Activated naive CD4-positive, alpha-beta T cell treated with anti-CD3 and anti-CD28 coated beads, Interleukin-2, amount 50 U/mL, for 72 hours (primary cell): ENCODE measurements at regions not wholly inside any gene's neighbourhood (a gene's known extent, or its start where the extent isn't known, plus 50 kb on each side); places are given as distances from the start of the nearest gene placed in this dataset.
"Not testable (repeated sequence)": the region's sequence is repeated elsewhere in the genome, so short reads cannot be mapped to it uniquely, and the experiment has no call there.

Source experiments
- ATAC-seq, 2 donors: fragments of 150-1000 bp; cut with Tn5 transposase; 2 replicates each; pipeline ENCODE4 v1.10.0; 2021; ENCODE audit warnings: mild to moderate bottlenecking in 2 of 2, moderate library complexity in 2 of 2
- DNase-seq, 2 donors: peaks; one replicate each; pipeline ENCODE4 v3.0.0; 2021 to 2022; ENCODE audit warnings: low spot score in 2 of 2
- H3K27ac Mint-ChIP-seq, 2 donors: one replicate each; pipeline ENCODE4 v1.8.0; 2022; ENCODE audit warnings: mild to moderate bottlenecking in 2 of 2, mixed read lengths in 2 of 2
- H3K36me3 Mint-ChIP-seq, 2 donors: one replicate each; pipeline ENCODE4 v1.8.0; 2022; ENCODE audit warnings: mixed read lengths in 2 of 2
- H3K9me3 Mint-ChIP-seq, 2 donors: one replicate each; pipeline ENCODE4 v1.8.0; 2022; ENCODE audit warnings: mixed read lengths in 2 of 2

- ATAC-seq, result peak in 1 of 2 donors; percentile 29
- no peak for DNase-seq
- H3K27ac Mint-ChIP-seq, result peak overlapping the region; percentile 97
- peaks cover 21 to 44% of the 10 kb centered on the region in 2 donors for H3K36me3 Mint-ChIP-seq
- no peaks in the 10 kb centered on the region for H3K9me3 Mint-ChIP-seq
Measured at GRCh38 chr7:149599636-149600206, 102.1 kb upstream of the ZNF746 start.

- H3K27ac Mint-ChIP-seq, result peak overlapping the region in 1 of 2 donors; percentile 97
- H3K36me3 Mint-ChIP-seq, result peaks cover 24 to 44% of the 10 kb centered on the region in 2 donors
- no peaks in the 10 kb centered on the region for H3K9me3 Mint-ChIP-seq
- ATAC-seq (peak in 1 of 2 donors; percentile 12), DNase-seq (peak in 1 of 2 donors; percentile 32)
Measured at GRCh38 chr7:149598721-149599308, 101.2 kb upstream of the ZNF746 start.

DNA sequence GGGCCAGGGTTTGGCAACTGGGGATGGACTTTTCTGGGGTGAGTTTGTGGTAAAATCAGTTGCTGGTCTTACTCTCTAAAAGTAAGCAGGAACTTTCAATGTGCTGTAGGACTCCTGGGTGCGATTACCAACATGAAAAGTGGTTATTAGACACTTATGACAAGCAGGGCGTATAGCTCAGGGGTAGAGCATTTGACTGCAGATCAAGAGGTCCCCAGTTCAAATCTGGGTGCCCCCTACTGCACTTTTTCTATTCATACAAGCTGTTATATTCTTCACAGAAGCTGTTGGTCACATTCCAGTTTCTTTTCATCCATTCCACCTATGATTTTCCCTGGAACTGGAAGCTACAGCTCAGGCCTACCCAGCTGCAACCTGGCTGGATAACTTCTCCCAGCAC is 100.2 kb upstream of the ZNF746 start:
- H3K27ac Mint-ChIP-seq, ATAC-seq, H3K9me3 Mint-ChIP-seq, DNase-seq: not testable (repeated sequence)
- H3K36me3 Mint-ChIP-seq, result peaks cover 25 to 44% of the 10 kb centered on the region in 2 donors

DNA sequence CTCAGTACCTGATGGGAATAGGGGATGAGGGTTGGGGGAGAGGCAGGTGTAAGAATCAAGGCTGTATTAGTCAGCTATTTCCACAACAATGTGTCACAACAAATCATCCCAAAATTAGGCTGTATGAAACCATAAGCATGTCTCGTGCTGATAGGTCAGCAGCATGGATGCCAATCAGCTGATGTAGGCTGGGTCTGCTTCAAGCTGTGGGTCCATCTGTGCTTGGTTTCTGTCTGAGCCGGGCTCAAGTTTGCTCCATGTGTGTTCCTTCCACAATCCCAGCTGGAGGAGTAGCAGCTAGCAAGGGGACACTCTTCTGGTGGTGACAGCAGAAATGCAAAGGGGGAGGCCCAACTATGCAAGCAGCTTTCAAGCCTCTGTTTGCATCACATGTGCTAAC is 97.9 kb upstream of the ZNF746 start:
- H3K9me3 Mint-ChIP-seq, result no peaks in the 10 kb centered on the region
- ATAC-seq (no peak), DNase-seq (no peak)
- H3K27ac Mint-ChIP-seq, result no peak overlapping the region
- H3K36me3 Mint-ChIP-seq, result peaks cover 15 to 32% of the 10 kb centered on the region in 2 donors

GRCh38 chr7:149595078-149595477 is 97.5 kb upstream of the ZNF746 start:
- Mint-ChIP-seq H3K27ac (no peak overlapping the region), H3K36me3 (peaks cover 20 to 34% of the 10 kb centered on the region in 2 donors)
- ATAC-seq, result no peak

GRCh38 chr7:149588930-149589329 is 91.3 kb upstream of the ZNF746 start:
- ATAC-seq (no peak), DNase-seq (no peak)
- Mint-ChIP-seq H3K36me3 (peaks cover 40 to 49% of the 10 kb centered on the region in 2 donors), H3K27ac (peak overlapping the region in 1 of 2 donors; percentile 36), H3K9me3 (no peaks in the 10 kb centered on the region)

More at GRCh38 chr7:149595078-149595477, 97.5 kb upstream of the ZNF746 start:
- H3K9me3 Mint-ChIP-seq, result no peaks in the 10 kb centered on the region
- no peak for DNase-seq

- H3K27ac Mint-ChIP-seq, result no peak overlapping the region
- ATAC-seq (no peak), DNase-seq (no peak)
- peaks cover 5 to 10% of the 10 kb centered on the region in 2 donors for H3K9me3 Mint-ChIP-seq
- H3K36me3 Mint-ChIP-seq, result peaks cover 55 to 69% of the 10 kb centered on the region in 2 donors
Measured at GRCh38 chr7:149586646-149587645, 89.3 kb upstream of the ZNF746 start.

GRCh38 chr7:149584530-149584929 is 86.9 kb upstream of the ZNF746 start:
- no peak for ATAC-seq
- Mint-ChIP-seq H3K27ac (no peak overlapping the region), H3K36me3 (peaks cover 68 to 76% of the 10 kb centered on the region in 2 donors), H3K9me3 (peaks cover 10 to 11% of the 10 kb centered on the region in 2 donors)
- DNase-seq, result no peak

- no peak for ATAC-seq
- no peak for DNase-seq
- no peak overlapping the region for H3K27ac Mint-ChIP-seq
- peaks cover 70 to 76% of the 10 kb centered on the region in 2 donors for H3K36me3 Mint-ChIP-seq
- H3K9me3 Mint-ChIP-seq, result peaks cover 10 to 11% of the 10 kb centered on the region in 2 donors
Measured at GRCh38 chr7:149584009-149584408, 86.4 kb upstream of the ZNF746 start.

DNA sequence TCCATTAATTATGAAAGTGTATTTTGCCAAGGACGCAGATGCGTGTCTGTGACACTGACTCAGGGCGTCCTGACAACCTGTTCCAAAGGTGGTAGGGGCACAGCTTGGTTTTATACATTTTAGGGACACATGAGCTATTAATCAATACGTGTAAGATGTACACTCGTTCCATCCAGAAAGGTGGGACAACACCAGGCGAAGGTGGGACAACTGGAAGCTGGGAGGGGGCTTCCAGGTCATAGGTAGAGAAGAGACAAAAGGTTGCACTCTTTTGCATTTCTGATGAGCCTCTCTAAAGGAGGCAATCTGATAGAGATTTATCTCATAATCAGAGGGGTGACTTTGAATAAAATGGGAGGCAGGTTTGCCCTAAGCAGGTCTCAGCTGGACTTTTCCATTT is 82.7 kb upstream of the ZNF746 start:
- H3K9me3 Mint-ChIP-seq, result peaks cover 27 to 29% of the 10 kb centered on the region in 2 donors
- ATAC-seq (no peak), DNase-seq (no peak)
- H3K27ac Mint-ChIP-seq, result peak overlapping the region; percentile 67 to 75
- peaks cover 70 to 81% of the 10 kb centered on the region in 2 donors for H3K36me3 Mint-ChIP-seq

DNA sequence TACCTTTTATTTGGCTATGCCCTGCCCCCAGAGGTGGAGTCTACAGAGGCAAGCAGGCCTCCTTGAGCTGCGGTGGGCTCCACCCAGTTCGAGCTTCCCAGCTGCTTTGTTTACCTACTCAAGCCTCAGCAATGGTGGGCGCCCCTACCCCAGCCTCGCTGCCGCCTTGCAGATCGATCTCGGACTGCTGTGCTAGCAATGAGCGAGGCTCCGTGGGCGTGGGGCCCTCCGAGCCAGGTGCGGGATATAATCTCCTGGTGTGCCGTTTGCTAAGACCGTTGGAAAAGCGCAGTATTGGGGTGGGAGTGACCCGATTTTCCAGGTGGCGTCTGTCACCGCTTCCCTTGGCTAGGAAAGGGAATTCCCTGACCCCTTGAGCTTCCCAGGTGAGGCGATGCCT is 81.8 kb upstream of the ZNF746 start:
- not testable (repeated sequence) for DNase-seq, ATAC-seq
- H3K9me3 Mint-ChIP-seq, result peaks cover 28 to 29% of the 10 kb centered on the region in 2 donors
- peaks cover 63 to 76% of the 10 kb centered on the region in 2 donors for H3K36me3 Mint-ChIP-seq
- peak overlapping the region in 1 of 2 donors; percentile 75 for H3K27ac Mint-ChIP-seq

- H3K36me3 Mint-ChIP-seq, result peaks cover 50 to 74% of the 10 kb centered on the region in 2 donors
- ATAC-seq, DNase-seq: not testable (repeated sequence)
Measured at GRCh38 chr7:149574428-149574827, 76.8 kb upstream of the ZNF746 start.

DNA sequence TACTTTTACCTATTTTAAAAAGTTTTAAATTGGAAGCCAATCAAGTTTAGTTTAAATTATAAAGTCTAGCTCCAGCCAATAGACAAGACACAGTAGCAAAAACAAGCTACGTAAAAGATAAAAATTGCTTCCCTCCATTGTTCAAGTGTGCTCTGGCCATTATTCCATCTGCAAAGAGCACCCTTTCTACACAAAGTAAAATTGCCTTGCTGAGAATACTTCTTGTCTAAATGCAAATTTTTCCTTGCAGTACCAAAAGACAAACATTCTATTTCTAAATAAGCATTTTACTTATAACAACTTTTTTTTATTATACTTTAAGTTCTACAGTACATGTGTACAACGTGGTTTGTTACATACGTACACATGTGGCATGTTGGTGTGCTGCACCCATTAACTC is 75.9 kb upstream of the ZNF746 start:
- ATAC-seq (no peak), DNase-seq (no peak)
- Mint-ChIP-seq H3K9me3 (peaks cover 29 to 41% of the 10 kb centered on the region in 2 donors), H3K36me3 (peaks cover 46 to 74% of the 10 kb centered on the region in 2 donors), H3K27ac (no peak overlapping the region)

More at GRCh38 chr7:149574428-149574827, 76.8 kb upstream of the ZNF746 start:
- peaks cover 27 to 38% of the 10 kb centered on the region in 2 donors for H3K9me3 Mint-ChIP-seq
- not testable (repeated sequence) for H3K27ac Mint-ChIP-seq

GRCh38 chr7:149572920-149573319 is 75.3 kb upstream of the ZNF746 start:
- H3K36me3 Mint-ChIP-seq, result peaks cover 43 to 74% of the 10 kb centered on the region in 2 donors
- DNase-seq, H3K27ac Mint-ChIP-seq, ATAC-seq: not testable (repeated sequence)
- H3K9me3 Mint-ChIP-seq, result peaks cover 25 to 36% of the 10 kb centered on the region in 2 donors

DNA sequence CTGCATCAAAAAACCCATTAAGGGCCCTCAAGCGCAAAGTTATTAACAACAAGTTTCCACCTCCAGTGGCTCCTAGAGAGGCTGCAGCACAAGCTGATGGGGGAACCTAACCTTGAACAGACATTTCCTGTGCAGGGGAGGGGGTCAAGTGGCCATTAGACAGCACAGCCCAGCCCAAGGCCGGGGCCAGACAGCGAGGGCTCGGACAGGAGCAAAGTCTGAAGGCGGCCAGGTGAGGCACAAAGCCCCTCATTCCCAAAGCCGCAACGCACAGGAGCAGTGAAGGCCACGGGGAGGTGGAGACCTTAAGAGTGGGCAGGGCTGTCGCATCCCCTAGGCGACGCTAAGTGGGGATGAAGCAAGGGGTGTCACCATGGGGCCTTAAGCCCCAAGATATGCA is 73.2 kb upstream of the ZNF746 start:
- ATAC-seq, result no peak
- H3K27ac Mint-ChIP-seq, result no peak overlapping the region
- H3K36me3 Mint-ChIP-seq, result peaks cover 47 to 82% of the 10 kb centered on the region in 2 donors
- no peak for DNase-seq
- peaks cover 16 to 24% of the 10 kb centered on the region in 2 donors for H3K9me3 Mint-ChIP-seq

DNA sequence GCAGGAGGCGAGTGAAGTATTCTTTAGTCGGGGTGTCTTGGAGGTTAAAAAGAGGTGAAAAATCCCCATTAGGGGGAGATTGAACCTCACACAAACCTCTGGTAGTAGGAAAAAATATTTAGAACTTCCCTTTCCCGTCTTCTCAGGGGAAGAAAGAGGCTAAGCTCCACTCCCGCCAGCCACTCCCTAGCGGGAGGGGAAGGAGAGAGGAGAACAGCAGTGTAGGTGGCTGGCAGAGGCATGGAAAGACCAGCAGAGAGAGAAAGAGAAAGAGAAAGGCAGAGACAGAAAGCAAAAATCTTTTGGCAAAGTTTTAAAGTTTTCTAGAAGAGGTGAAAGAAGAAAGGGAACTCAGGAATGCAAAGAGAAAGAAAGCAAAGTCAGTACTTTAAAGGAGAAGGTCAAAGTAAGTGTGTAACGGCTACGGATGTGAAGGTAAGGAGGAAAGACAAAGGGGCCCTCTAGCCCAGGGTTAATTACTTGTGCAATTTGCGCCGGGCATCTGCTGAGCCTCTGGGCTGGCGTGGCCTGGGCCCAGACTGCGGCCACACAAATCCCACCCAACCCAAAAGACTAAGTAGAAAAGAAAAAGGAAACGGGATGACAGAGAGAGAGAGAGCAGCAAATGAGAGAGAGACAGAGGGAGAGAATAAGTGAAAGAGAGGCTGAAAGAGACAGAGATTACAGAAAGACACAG is 72.3 kb upstream of the ZNF746 start:
- peaks cover 12 to 29% of the 10 kb centered on the region in 2 donors for H3K9me3 Mint-ChIP-seq
- peaks cover 51 to 88% of the 10 kb centered on the region in 2 donors for H3K36me3 Mint-ChIP-seq
- no peak for ATAC-seq
- no peak overlapping the region for H3K27ac Mint-ChIP-seq
- no peak for DNase-seq
